ENCODE measurements at regions not wholly inside any gene's neighbourhood (a gene's known extent, or its start where the extent isn't known, plus 50 kb on each side); places are given as distances from the start of the nearest gene placed in this dataset.

DNA sequence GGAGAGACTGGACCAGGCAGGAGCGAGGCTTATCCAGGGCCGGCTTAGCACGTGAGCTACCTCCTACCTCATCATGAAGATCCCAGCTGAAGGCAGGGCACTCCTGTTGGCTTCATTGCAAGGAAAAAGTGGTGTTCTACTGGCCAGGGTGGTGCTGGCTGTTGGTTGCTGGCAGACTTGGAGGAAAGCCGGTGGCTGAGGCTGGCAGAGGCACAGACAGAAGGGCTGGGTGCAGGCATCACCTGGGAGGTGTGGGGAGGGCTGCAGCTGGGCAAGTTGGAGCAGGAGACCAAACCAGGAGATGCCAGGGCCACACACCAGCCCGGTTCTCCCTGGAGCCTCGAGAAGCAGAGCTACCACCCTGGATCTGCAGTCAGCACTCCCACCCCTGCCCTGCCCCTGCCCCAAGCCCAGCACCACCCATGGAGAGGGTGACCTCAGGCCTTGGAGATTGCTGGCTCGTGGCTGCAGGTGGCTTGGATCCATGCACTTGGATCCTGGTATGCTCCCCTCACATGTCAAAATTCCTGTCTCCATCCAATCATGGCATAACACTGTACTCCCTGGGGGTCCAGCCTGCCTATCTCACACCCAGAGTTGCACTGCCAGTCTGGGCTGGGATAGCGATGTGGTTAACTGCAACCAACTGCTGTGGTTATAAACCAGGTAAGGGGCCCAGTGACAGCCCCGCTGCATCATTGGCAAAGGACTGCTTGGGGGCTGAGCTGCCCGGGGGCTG is 49.7 kb downstream of the GLI2 start:
- TF ChIP-seq, protein P1, sequence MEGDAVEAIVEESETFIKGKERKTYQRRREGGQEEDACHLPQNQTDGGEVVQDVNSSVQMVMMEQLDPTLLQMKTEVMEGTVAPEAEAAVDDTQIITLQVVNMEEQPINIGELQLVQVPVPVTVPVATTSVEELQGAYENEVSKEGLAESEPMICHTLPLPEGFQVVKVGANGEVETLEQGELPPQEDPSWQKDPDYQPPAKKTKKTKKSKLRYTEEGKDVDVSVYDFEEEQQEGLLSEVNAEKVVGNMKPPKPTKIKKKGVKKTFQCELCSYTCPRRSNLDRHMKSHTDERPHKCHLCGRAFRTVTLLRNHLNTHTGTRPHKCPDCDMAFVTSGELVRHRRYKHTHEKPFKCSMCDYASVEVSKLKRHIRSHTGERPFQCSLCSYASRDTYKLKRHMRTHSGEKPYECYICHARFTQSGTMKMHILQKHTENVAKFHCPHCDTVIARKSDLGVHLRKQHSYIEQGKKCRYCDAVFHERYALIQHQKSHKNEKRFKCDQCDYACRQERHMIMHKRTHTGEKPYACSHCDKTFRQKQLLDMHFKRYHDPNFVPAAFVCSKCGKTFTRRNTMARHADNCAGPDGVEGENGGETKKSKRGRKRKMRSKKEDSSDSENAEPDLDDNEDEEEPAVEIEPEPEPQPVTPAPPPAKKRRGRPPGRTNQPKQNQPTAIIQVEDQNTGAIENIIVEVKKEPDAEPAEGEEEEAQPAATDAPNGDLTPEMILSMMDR (IDR thresholded peaks at IDR 0.05): no peak
- no peak for TF ChIP-seq TCF7 (CRISPR knock-in tag; IDR thresholded peaks at IDR 0.05; ENCODE audit: low read depth)
- TF ChIP-seq, protein P2, sequence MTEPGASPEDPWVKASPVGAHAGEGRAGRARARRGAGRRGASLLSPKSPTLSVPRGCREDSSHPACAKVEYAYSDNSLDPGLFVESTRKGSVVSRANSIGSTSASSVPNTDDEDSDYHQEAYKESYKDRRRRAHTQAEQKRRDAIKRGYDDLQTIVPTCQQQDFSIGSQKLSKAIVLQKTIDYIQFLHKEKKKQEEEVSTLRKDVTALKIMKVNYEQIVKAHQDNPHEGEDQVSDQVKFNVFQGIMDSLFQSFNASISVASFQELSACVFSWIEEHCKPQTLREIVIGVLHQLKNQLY (CRISPR knock-in tag; IDR thresholded peaks at IDR 0.05): no peak
- TF ChIP-seq OVOL2 (CRISPR knock-in tag; IDR thresholded peaks at IDR 0.05; ENCODE audit: borderline replicate concordance): no peak
- no peak for TF ChIP-seq EMX1 (CRISPR knock-in tag; IDR thresholded peaks at IDR 0.05)
- TF ChIP-seq ZNF232 (CRISPR knock-in tag; IDR thresholded peaks at IDR 0.05): no peak
- no peak for TF ChIP-seq CREB1 (CRISPR knock-in tag; IDR thresholded peaks at IDR 0.05)
- TF ChIP-seq, protein P3, sequence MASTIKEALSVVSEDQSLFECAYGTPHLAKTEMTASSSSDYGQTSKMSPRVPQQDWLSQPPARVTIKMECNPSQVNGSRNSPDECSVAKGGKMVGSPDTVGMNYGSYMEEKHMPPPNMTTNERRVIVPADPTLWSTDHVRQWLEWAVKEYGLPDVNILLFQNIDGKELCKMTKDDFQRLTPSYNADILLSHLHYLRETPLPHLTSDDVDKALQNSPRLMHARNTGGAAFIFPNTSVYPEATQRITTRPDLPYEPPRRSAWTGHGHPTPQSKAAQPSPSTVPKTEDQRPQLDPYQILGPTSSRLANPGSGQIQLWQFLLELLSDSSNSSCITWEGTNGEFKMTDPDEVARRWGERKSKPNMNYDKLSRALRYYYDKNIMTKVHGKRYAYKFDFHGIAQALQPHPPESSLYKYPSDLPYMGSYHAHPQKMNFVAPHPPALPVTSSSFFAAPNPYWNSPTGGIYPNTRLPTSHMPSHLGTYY (CRISPR knock-in tag; IDR thresholded peaks at IDR 0.05): no peak
- TF ChIP-seq TEAD4 (CRISPR knock-in tag; IDR thresholded peaks at IDR 0.05): no peak
